ENCODE measurements at regions not wholly inside any gene's neighbourhood (a gene's known extent, or its start where the extent isn't known, plus 50 kb on each side); places are given as distances from the start of the nearest gene placed in this dataset.

DNA sequence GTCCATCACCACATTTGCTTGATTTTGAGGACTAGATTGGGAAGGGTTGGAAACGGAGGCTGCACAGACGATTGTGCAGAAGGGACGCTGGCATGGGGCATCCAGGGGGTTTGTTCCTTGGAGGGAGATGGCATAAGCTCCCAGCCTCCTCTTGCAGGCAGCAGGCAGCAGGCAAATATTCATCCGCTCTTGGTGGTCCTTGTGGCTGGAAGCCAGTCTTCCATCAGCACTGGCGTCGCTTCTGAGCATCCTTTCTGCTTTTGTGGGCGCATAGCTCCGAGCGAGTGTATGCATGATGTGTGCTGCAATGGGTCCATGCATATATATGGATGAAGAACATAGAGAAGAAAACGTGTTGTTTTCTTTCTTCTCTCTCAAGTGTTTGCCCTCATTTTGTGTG, 166.1 kb upstream of the NTM start (continued):
- TF ChIP-seq ETV6 (conservative IDR thresholded peaks at IDR 0.05 in 1 of 2, IDR thresholded peaks at IDR 0.05 in 1 of 2; ENCODE audit: borderline replicate concordance in 1 of 2, low read depth in 1 of 2) = no peak

DNA sequence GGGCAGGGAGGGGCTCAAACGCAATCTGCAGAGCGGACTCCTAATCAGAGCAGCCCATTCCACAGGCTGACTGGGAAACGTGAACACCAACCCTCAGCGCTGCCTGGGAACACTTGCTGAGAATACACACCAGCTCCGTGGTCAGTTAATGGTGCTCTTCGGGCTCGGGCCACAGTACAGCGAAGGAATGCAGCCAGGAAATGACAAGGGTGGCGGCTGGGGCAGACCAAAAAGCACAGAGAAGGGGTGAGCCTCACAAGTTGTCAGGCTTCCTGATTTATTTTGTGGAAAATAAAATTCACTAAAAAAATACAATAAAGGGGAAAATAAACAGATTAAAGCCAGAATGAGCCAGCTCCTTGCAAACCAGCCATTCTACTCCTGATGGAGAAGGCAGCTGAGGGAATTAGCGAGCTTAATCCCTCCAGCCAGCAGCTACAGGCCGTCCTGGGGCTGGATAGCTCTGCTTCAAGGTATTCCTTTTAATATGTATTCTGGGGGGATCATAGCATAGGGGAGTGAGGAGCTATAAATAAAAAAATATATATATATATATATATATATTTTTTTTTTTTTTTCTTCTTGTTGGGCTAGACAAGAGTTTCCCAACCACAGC, 165.5 kb upstream of the NTM start:
- intact Hi-C loops (cut with micrococcal nuclease; ENCODE audit: unreplicated experiment) = no loop called here

More for the DNA sequence above, 165.5 kb upstream of the NTM start:
- in situ Hi-C loops (cut with MboI) = no loop called here
- FAIRE-seq = no peak
- no peak for ATAC-seq
- ChIA-PET POLR2A (no interaction called here), SMC1A (ENCODE audit: uncharacterized antibody, unreplicated experiment) (interaction anchor here (1.2 kb wide), 1 partner anchor 16 kb away, joined by 3 read pairs; no protein-coding TSS in a partner anchor), CTCF (interaction anchor here (1.3 to 1.4 kb wide), 2 partner anchors 8 to 20 kb away, joined by 3 to 4 read pairs; no protein-coding TSS in a partner anchor), RAD21 (ENCODE audit: unreplicated experiment) (no interaction called here)
- H3K79me2 ChIP-seq (ENCODE audit: control insufficient read depth, insufficient read depth, low read length) = no peaks in the 10 kb centered on the region
- DNase-seq (ENCODE audit: low read depth, low spot score) = no peak
- no TSS peak for BruUV-seq (replicated peaks)
- no peak overlapping the region for H3K4me3 ChIP-seq
- no peaks in the 10 kb centered on the region for H3K4me1 ChIP-seq (ENCODE audit: control insufficient read depth, insufficient read depth, low read length)
- H4K20me1 ChIP-seq (ENCODE audit: control insufficient read depth, insufficient read depth) = no peaks in the 10 kb centered on the region
- no peaks in the 10 kb centered on the region for H3K9me3 ChIP-seq (replicated peaks; ENCODE audit: control insufficient read depth, insufficient read depth, low read length)
- TF ChIP-seq RB1 (IDR thresholded peaks at IDR 0.05; ENCODE audit: borderline replicate concordance) (no peak), LARP7 (IDR thresholded peaks at IDR 0.05) (no peak), CBX3 (IDR thresholded peaks at IDR 0.05; ENCODE audit: borderline replicate concordance, low read depth) (no peak)
- TF ChIP-seq, protein P1, sequence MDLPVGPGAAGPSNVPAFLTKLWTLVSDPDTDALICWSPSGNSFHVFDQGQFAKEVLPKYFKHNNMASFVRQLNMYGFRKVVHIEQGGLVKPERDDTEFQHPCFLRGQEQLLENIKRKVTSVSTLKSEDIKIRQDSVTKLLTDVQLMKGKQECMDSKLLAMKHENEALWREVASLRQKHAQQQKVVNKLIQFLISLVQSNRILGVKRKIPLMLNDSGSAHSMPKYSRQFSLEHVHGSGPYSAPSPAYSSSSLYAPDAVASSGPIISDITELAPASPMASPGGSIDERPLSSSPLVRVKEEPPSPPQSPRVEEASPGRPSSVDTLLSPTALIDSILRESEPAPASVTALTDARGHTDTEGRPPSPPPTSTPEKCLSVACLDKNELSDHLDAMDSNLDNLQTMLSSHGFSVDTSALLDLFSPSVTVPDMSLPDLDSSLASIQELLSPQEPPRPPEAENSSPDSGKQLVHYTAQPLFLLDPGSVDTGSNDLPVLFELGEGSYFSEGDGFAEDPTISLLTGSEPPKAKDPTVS (IDR thresholded peaks at IDR 0.05; ENCODE audit: low read depth, low read length) = no peak
- TF ChIP-seq, protein P2, sequence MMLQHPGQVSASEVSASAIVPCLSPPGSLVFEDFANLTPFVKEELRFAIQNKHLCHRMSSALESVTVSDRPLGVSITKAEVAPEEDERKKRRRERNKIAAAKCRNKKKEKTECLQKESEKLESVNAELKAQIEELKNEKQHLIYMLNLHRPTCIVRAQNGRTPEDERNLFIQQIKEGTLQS (IDR thresholded peaks at IDR 0.05; ENCODE audit: borderline replicate concordance, extremely low read depth, low read depth, low read length) = no peak
- H3K27ac ChIP-seq (ENCODE audit: control insufficient read depth, insufficient read depth) = no peak overlapping the region
- H2AFZ ChIP-seq (ENCODE audit: control insufficient read depth, low read depth, low read length) = no peak overlapping the region
- H3K4me2 ChIP-seq (ENCODE audit: control insufficient read depth, insufficient read depth) = no peak overlapping the region
- peaks cover 0 to 1% of the 10 kb centered on the region in 2 experiments; a peak in 2 of 4 replicates for H3K27me3 ChIP-seq (replicated peaks in 1 of 2; ENCODE audit: control insufficient read depth in 2 of 2, insufficient read depth in 2 of 2, low read length in 1 of 2)
- H3K36me3 ChIP-seq (ENCODE audit: control insufficient read depth in 2 of 2, insufficient read depth in 2 of 2, low read length in 1 of 2) = no peaks in the 10 kb centered on the region
- 33% methylated on average over 11 of the region's 11 CpGs for WGBS (ENCODE audit: insufficient coverage, insufficient replicate concordance, low lambda C conversion rate, missing lambda C conversion rate)
- no peak overlapping the region for H3K9ac ChIP-seq (ENCODE audit: control insufficient read depth, insufficient read depth, low read length)

All from GM12878 (cell line).